ENCODE measurements at regions not wholly inside any gene's neighbourhood (a gene's known extent, or its start where the extent isn't known, plus 50 kb on each side); places are given as distances from the start of the nearest gene placed in this dataset.

- TF ChIP-seq CREB1 (IDR thresholded peaks at IDR 0.05; ENCODE audit: low read depth) (no peak), EP300 (IDR thresholded peaks at IDR 0.05; ENCODE audit: borderline replicate concordance) (no peak), FOXM1 (IDR thresholded peaks at IDR 0.05; ENCODE audit: borderline replicate concordance, low read depth) (no peak), TEAD4 (IDR thresholded peaks at IDR 0.05) (no peak), RAD21 (IDR thresholded peaks at IDR 0.05; ENCODE audit: low read depth) (no peak), TCF12 (IDR thresholded peaks at IDR 0.05; ENCODE audit: low read depth) (no peak), YY1 (IDR thresholded peaks at IDR 0.05; ENCODE audit: low read depth) (no peak), MAX (IDR thresholded peaks at IDR 0.05) (no peak), CEBPB (IDR thresholded peaks at IDR 0.05) (no peak), REST (IDR thresholded peaks at IDR 0.05; ENCODE audit: low read depth) (no peak), EGR1 (IDR thresholded peaks at IDR 0.05) (no peak)
- TF ChIP-seq, protein P1, sequence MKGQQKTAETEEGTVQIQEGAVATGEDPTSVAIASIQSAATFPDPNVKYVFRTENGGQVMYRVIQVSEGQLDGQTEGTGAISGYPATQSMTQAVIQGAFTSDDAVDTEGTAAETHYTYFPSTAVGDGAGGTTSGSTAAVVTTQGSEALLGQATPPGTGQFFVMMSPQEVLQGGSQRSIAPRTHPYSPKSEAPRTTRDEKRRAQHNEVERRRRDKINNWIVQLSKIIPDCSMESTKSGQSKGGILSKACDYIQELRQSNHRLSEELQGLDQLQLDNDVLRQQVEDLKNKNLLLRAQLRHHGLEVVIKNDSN (IDR thresholded peaks at IDR 0.05): no peak
These were observed 89.2 kb upstream of the STK17B start for GRCh38 chr2:196260546-196260945.
